Mesothelial cell of epicardium (in vitro differentiated cells): ENCODE measurements at regions not wholly inside any gene's neighbourhood (a gene's known extent, or its start where the extent isn't known, plus 50 kb on each side); places are given as distances from the start of the nearest gene placed in this dataset.

Experiments
- DNase-seq, 2 experiments: peaks; one replicate each; pipeline ENCODE4 v3.0.0; 2021; ENCODE audit warnings: low spot score in 2 of 2; ENCODE audit not compliant: unreplicated experiment in 2 of 2
- H3K27ac Mint-ChIP-seq: 2 replicates; pipeline ENCODE4 v1.8.0; 2021; ENCODE audit warnings: mixed read lengths
- H3K27me3 Mint-ChIP-seq: 2 replicates; pipeline ENCODE4 v1.8.0; 2021; ENCODE audit warnings: low read depth, mixed read lengths
- H3K36me3 Mint-ChIP-seq: 2 replicates; pipeline ENCODE4 v1.8.0; 2021; ENCODE audit warnings: mixed read lengths
- H3K4me1 Mint-ChIP-seq: 2 replicates; pipeline ENCODE4 v1.8.0; 2021; ENCODE audit warnings: mixed read lengths
- H3K4me3 Mint-ChIP-seq: 2 replicates; pipeline ENCODE4 v1.8.0; 2021; ENCODE audit warnings: mild to moderate bottlenecking, moderate library complexity, mixed read lengths
- H3K9me3 Mint-ChIP-seq: 2 replicates; pipeline ENCODE4 v1.8.0; 2021; ENCODE audit warnings: mixed read lengths
- CTCF ChIP-seq: fragments of 200-600 bp; sonication (generic); IDR thresholded peaks from one replicate; pipeline ENCODE4 v1.5.0; 2021; ENCODE audit warnings: antibody characterized with exemption; ENCODE audit not compliant: unreplicated experiment

- Mint-ChIP-seq H3K27ac (no peak overlapping the region), H3K36me3 (no peaks in the 10 kb centered on the region), H3K9me3 (peaks cover 17% of the 10 kb centered on the region), H3K4me3 (no peak overlapping the region), H3K27me3 (no peaks in the 10 kb centered on the region), H3K4me1 (no peaks in the 10 kb centered on the region)
- no peak for DNase-seq
- TF ChIP-seq CTCF: no peak
Measured at GRCh38 chr7:115260381-115260780, 338.5 kb downstream of the MDFIC start.

- peaks cover 4% of the 10 kb centered on the region for H3K36me3 Mint-ChIP-seq
- H3K4me3 Mint-ChIP-seq: no peak overlapping the region
- no peak for DNase-seq
- H3K4me1 Mint-ChIP-seq: peaks cover 22% of the 10 kb centered on the region
- H3K27ac Mint-ChIP-seq: no peak overlapping the region
- no peak for TF ChIP-seq CTCF
- peaks cover 24% of the 10 kb centered on the region for H3K9me3 Mint-ChIP-seq
- H3K27me3 Mint-ChIP-seq: no peaks in the 10 kb centered on the region
Measured at GRCh38 chr7:115252461-115252860, 330.6 kb downstream of the MDFIC start.

- H3K36me3 Mint-ChIP-seq: peaks cover 9% of the 10 kb centered on the region
- no peak for DNase-seq
- no peak for TF ChIP-seq CTCF
- H3K27me3 Mint-ChIP-seq: no peaks in the 10 kb centered on the region
- peaks cover 22% of the 10 kb centered on the region for H3K4me1 Mint-ChIP-seq
- no peak overlapping the region for H3K27ac Mint-ChIP-seq
- H3K4me3 Mint-ChIP-seq: no peak overlapping the region
- H3K9me3 Mint-ChIP-seq: peaks cover 47% of the 10 kb centered on the region
Measured at GRCh38 chr7:115249080-115249479, 327.2 kb downstream of the MDFIC start.

- no peaks in the 10 kb centered on the region for H3K4me1 Mint-ChIP-seq
- no peak for DNase-seq
- no peak overlapping the region for H3K4me3 Mint-ChIP-seq
- H3K9me3 Mint-ChIP-seq: peaks cover 32% of the 10 kb centered on the region
- no peaks in the 10 kb centered on the region for H3K27me3 Mint-ChIP-seq
- H3K27ac Mint-ChIP-seq: no peak overlapping the region
- TF ChIP-seq CTCF: no peak
- peaks cover 4% of the 10 kb centered on the region for H3K36me3 Mint-ChIP-seq
Measured at GRCh38 chr7:115241151-115241550, 319.3 kb downstream of the MDFIC start.

GRCh38 chr7:115240242-115240641 lies 318.3 kb downstream of the MDFIC start:
- DNase-seq: no peak
- peaks cover 8% of the 10 kb centered on the region for H3K36me3 Mint-ChIP-seq
- no peaks in the 10 kb centered on the region for H3K27me3 Mint-ChIP-seq
- H3K9me3 Mint-ChIP-seq: peaks cover 33% of the 10 kb centered on the region
- no peak overlapping the region for H3K4me3 Mint-ChIP-seq
- TF ChIP-seq CTCF: no peak
- no peak overlapping the region for H3K27ac Mint-ChIP-seq
- no peaks in the 10 kb centered on the region for H3K4me1 Mint-ChIP-seq

- Mint-ChIP-seq H3K4me1 (peaks cover 18% of the 10 kb centered on the region), H3K36me3 (peaks cover 9% of the 10 kb centered on the region), H3K27me3 (no peaks in the 10 kb centered on the region), H3K4me3 (no peak overlapping the region), H3K27ac (no peak overlapping the region), H3K9me3 (peaks cover 17% of the 10 kb centered on the region)
- DNase-seq: no peak
- TF ChIP-seq CTCF: no peak
Measured at GRCh38 chr7:115235075-115235474, 313.2 kb downstream of the MDFIC start.
